ENCODE measurements at regions not wholly inside any gene's neighbourhood (a gene's known extent, or its start where the extent isn't known, plus 50 kb on each side); places are given as distances from the start of the nearest gene placed in this dataset.

DNA sequence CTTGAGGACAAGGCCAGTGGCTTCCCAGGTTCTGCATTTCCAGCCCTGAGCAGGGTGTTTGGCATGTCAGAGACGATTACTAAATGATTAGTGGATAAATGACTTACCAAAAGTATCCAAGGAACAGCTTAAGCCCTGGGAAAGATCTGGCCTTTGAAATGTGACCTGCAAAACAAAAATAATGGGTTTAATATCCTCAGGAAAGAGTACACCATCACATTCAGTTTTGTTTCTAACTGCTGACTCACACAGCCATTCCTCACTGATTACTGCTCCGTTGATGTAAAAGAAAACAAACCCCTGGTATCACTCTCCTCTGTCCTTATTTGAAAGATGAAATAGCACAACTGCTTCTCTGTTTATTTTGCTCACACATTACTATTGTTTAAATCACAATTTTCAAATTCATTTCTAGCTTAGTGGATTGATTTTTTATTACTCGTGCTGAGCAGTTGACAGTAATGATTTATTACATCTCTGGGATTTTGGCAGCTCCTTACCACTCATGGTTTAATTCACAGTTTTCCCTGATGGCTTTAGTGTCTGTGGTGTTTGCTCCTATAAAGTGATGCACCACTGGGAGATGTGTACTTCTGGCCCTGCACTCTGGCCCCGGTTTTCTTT lies 117.0 kb downstream of the CBLL2 start:
- H3K27ac ChIP-seq (ENCODE audit: low read depth, low read length) = no peak overlapping the region
- no peak overlapping the region for H3K27ac Mint-ChIP-seq
- H3K4me3 ChIP-seq (ENCODE audit: low read length) = no peak overlapping the region
- intact Hi-C loops (cut with micrococcal nuclease) = no loop called here
- H3K36me3 Mint-ChIP-seq = no peaks in the 10 kb centered on the region
- POLR2A ChIA-PET = no interaction called here
- H3K9me3 Mint-ChIP-seq = peaks cover 0 to 3% (median 0%) of the 10 kb centered on the region in 11 donors
- peaks cover 0 to 2% (median 0%) of the 10 kb centered on the region in 7 donors for H3K4me1 Mint-ChIP-seq
- no peak for DNase-seq
- H3K9me3 ChIP-seq (ENCODE audit: control insufficient read depth in 2 of 3, low read length in 3 of 3) = no peaks in the 10 kb centered on the region
- no peaks in the 10 kb centered on the region for H3K4me1 ChIP-seq (ENCODE audit: control insufficient read depth in 2 of 2, insufficient read depth in 2 of 2, low read length in 2 of 2)
- no peaks in the 10 kb centered on the region for H3K27me3 Mint-ChIP-seq
- no peak for ATAC-seq
- CTCF ChIA-PET = no interaction called here
- H3K36me3 ChIP-seq (ENCODE audit: control insufficient read depth in 2 of 3, insufficient read depth in 3 of 3, low read length in 3 of 3) = no peaks in the 10 kb centered on the region
- no peak overlapping the region for H3K4me3 Mint-ChIP-seq
- H3K27me3 ChIP-seq (ENCODE audit: control insufficient read depth in 2 of 2, insufficient read depth in 2 of 2, low read length in 2 of 2) = no peaks in the 10 kb centered on the region

DNA sequence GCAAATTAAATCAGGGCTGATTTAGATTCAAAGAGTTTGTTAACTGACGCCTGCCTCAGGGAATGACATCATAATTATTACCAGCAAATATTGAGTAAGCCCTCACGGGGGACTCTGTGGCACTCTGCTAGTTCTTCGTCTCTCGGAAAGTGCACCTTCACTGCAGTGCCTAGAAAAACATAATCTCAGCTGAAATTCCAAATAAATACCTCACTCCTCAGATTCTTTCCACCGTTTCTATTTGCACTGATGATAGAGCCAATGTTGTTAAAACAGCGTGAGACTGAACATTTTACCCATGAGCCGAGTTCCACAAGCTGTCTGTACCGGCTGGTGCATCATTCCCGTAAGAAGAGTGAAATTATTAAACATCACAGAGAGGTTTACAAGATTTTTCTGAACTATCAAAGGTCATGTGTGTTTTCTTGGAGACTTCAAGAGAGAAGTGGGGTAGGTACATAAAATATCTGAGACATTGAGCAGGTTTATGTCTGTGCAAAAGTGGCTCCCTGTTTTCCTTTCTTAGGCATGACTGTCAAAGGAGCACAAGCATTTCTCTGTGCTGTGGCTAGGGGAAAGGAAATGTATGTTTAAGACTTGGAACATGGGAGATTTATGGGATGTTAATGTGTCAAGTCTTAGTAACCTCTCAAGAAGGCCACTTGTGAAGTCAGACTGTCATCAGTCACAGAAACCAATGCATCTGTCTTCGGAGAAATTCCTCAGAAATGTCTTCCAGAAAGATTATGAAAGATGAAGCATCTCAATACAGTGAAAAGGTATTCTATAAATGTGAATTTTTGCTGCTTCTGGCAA lies 119.6 kb downstream of the CBLL2 start:
- Mint-ChIP-seq H3K27ac (no peak overlapping the region), H3K27me3 (no peaks in the 10 kb centered on the region), H3K4me3 (no peak overlapping the region), H3K4me1 (peaks cover 0 to 2% (median 0%) of the 10 kb centered on the region in 7 donors), H3K9me3 (peaks cover 0 to 3% (median 0%) of the 10 kb centered on the region in 11 donors), H3K36me3 (no peaks in the 10 kb centered on the region)
- ChIA-PET CTCF (no interaction called here), POLR2A (no interaction called here)
- H3K27me3 ChIP-seq (ENCODE audit: control insufficient read depth in 2 of 2, insufficient read depth in 2 of 2, low read length in 2 of 2) = no peaks in the 10 kb centered on the region
- ATAC-seq = no peak
- no peaks in the 10 kb centered on the region for H3K9me3 ChIP-seq (ENCODE audit: control insufficient read depth in 2 of 3, low read length in 3 of 3)
- H3K4me1 ChIP-seq (ENCODE audit: control insufficient read depth in 2 of 2, insufficient read depth in 2 of 2, low read length in 2 of 2) = no peaks in the 10 kb centered on the region
- intact Hi-C loops (cut with micrococcal nuclease) = no loop called here
- no peak overlapping the region for H3K4me3 ChIP-seq (ENCODE audit: low read length)
- no peak for DNase-seq
- no peak overlapping the region for H3K27ac ChIP-seq (ENCODE audit: low read depth, low read length)
- no peaks in the 10 kb centered on the region for H3K36me3 ChIP-seq (ENCODE audit: control insufficient read depth in 2 of 3, insufficient read depth in 3 of 3, low read length in 3 of 3)

DNA sequence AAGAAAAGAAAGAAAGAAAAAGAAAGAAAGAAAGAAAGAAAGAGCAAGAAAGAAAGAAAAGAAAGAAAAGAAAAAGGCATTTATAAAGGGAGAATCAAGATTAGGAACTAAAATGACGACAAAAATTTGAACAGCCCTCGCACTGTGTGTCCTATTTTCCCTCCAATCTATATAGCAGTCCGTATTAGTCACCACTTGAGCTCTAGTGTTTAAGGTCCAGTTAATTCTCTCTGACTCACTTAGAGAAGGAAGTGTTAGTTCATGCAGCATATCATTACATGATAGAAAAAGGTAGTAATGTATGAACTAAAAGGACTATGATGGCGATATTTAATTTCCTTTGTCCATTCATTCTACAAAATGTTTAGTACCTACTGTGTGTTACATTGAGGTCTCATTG lies 122.7 kb downstream of the CBLL2 start:
- no peak for DNase-seq
- H3K4me1 ChIP-seq (ENCODE audit: control insufficient read depth in 2 of 2, insufficient read depth in 2 of 2, low read length in 2 of 2) = no peaks in the 10 kb centered on the region
- Mint-ChIP-seq H3K27me3 (no peaks in the 10 kb centered on the region), H3K4me3 (no peak overlapping the region), H3K27ac (no peak overlapping the region), H3K4me1 (no peaks in the 10 kb centered on the region), H3K9me3 (no peaks in the 10 kb centered on the region), H3K36me3 (no peaks in the 10 kb centered on the region)
- H3K27me3 ChIP-seq (ENCODE audit: control insufficient read depth in 2 of 2, insufficient read depth in 2 of 2, low read length in 2 of 2) = no peaks in the 10 kb centered on the region
- no peaks in the 10 kb centered on the region for H3K36me3 ChIP-seq (ENCODE audit: control insufficient read depth in 2 of 3, insufficient read depth in 3 of 3, low read length in 3 of 3)
- ATAC-seq = no peak
- intact Hi-C loops (cut with micrococcal nuclease) = no loop called here
- H3K4me3 ChIP-seq (ENCODE audit: low read length) = no peak overlapping the region
- ChIA-PET CTCF (no interaction called here), POLR2A (no interaction called here)
- H3K27ac ChIP-seq (ENCODE audit: low read depth, low read length) = no peak overlapping the region
- H3K9me3 ChIP-seq (ENCODE audit: control insufficient read depth in 2 of 3, low read length in 3 of 3) = no peaks in the 10 kb centered on the region

DNA sequence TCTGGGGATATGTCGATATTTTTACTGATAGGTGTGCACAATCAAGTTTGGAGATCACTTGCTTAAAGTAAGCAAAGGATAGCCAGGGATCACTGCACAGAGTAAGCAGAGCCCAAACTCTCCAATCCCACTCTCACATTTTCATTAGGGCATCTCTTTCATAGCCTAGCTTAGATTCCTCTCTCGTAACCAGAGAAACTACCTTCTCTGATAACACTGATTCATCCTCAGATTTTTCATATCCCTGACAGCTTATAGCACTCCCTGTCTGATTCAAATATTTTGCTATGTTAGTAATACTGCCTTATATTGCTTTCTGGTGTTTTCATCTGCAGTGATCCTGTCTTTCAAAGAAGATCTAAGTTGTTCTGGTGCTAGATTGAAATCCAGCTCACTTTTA lies 123.7 kb downstream of the CBLL2 start:
- Mint-ChIP-seq H3K27me3 (no peaks in the 10 kb centered on the region), H3K27ac (no peak overlapping the region), H3K4me1 (no peaks in the 10 kb centered on the region), H3K4me3 (no peak overlapping the region), H3K36me3 (no peaks in the 10 kb centered on the region), H3K9me3 (no peaks in the 10 kb centered on the region)
- H3K27me3 ChIP-seq (ENCODE audit: control insufficient read depth in 2 of 2, insufficient read depth in 2 of 2, low read length in 2 of 2) = no peaks in the 10 kb centered on the region
- H3K27ac ChIP-seq (ENCODE audit: low read depth, low read length) = no peak overlapping the region
- H3K4me1 ChIP-seq (ENCODE audit: control insufficient read depth in 2 of 2, insufficient read depth in 2 of 2, low read length in 2 of 2) = no peaks in the 10 kb centered on the region
- no peaks in the 10 kb centered on the region for H3K36me3 ChIP-seq (ENCODE audit: control insufficient read depth in 2 of 3, insufficient read depth in 3 of 3, low read length in 3 of 3)
- POLR2A ChIA-PET = no interaction called here
- DNase-seq = no peak
- no peak overlapping the region for H3K4me3 ChIP-seq (ENCODE audit: low read length)
- intact Hi-C loops (cut with micrococcal nuclease) = no loop called here
- no peaks in the 10 kb centered on the region for H3K9me3 ChIP-seq (ENCODE audit: control insufficient read depth in 2 of 3, low read length in 3 of 3)
- CTCF ChIA-PET = no interaction called here
- no peak for ATAC-seq

DNA sequence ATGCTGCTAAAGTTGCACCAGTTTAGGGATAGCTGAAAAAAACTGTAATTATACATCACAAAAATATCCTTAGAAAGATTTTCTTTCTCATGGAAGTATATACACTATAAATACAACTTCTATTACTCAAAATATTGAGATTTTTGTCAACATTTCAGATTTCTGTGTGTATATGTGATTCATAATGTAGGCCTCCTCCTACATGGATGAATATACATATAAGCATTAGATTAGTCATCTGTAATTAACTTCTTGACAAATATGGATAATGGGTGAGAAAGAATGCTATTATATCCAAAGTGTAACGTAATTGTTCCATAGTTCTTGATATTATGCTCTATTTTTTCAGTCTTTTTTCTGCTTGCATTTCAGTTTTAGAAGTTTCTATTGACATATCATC lies 124.9 kb downstream of the CBLL2 start:
- no peak for DNase-seq
- H3K9me3 Mint-ChIP-seq = no peaks in the 10 kb centered on the region
- Histone ChIP-seq H3K27me3 (ENCODE audit: control insufficient read depth in 2 of 2, insufficient read depth in 2 of 2, low read length in 2 of 2) (no peaks in the 10 kb centered on the region), H3K9me3 (ENCODE audit: control insufficient read depth in 2 of 3, low read length in 3 of 3) (no peaks in the 10 kb centered on the region), H3K4me1 (ENCODE audit: control insufficient read depth in 2 of 2, insufficient read depth in 2 of 2, low read length in 2 of 2) (no peaks in the 10 kb centered on the region), H3K36me3 (ENCODE audit: control insufficient read depth in 2 of 3, insufficient read depth in 3 of 3, low read length in 3 of 3) (no peaks in the 10 kb centered on the region), H3K27ac (ENCODE audit: low read depth, low read length) (no peak overlapping the region), H3K4me3 (ENCODE audit: low read length) (no peak overlapping the region)
- no peaks in the 10 kb centered on the region for H3K4me1 Mint-ChIP-seq
- no peaks in the 10 kb centered on the region for H3K36me3 Mint-ChIP-seq
- ChIA-PET POLR2A (no interaction called here), CTCF (no interaction called here)
- H3K27ac Mint-ChIP-seq = no peak overlapping the region
- intact Hi-C loops (cut with micrococcal nuclease) = no loop called here
- H3K27me3 Mint-ChIP-seq = no peaks in the 10 kb centered on the region
- no peak overlapping the region for H3K4me3 Mint-ChIP-seq
- no peak for ATAC-seq

DNA sequence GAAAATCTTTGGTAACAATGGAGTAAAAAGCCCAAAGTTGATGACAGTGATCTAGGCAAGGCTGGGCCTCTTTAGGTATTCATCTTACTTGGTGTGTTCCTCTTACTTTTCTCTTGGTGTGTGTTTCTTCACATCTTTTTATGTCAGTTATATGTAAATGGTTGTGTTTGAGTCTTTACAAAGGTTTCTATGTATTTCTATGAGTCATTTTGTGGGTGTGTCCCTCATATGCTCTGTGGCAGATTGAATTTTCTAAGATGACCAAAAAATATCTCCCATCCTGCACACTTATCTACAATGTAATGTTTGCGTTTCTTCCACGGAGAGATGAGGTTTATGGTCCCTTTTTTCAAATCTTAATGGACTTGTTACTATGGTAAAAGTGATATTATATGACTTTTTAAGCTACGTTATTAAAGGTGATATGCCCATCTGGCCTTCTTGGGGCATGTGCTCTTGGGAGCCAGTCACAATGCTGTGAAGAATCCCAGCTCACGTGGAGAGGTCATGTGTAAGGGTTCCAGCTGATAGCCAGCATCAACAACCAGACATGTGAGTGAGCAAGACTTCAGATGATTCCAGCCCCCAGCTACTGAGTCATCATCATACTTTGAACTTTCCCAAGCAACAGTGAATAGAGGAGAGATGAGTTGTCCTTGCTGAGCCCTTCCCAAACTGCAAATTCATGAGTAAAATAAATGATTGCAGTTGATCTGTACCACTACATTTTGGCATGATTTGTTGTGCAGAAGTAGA lies 126.9 kb downstream of the CBLL2 start:
- H3K9me3 Mint-ChIP-seq = no peaks in the 10 kb centered on the region
- ChIA-PET POLR2A (no interaction called here), CTCF (no interaction called here)
- H3K4me1 ChIP-seq (ENCODE audit: control insufficient read depth in 2 of 2, insufficient read depth in 2 of 2, low read length in 2 of 2) = no peaks in the 10 kb centered on the region
- H3K4me1 Mint-ChIP-seq = no peaks in the 10 kb centered on the region
- H3K36me3 ChIP-seq (ENCODE audit: control insufficient read depth in 2 of 3, insufficient read depth in 3 of 3, low read length in 3 of 3) = no peaks in the 10 kb centered on the region
- H3K27ac Mint-ChIP-seq = no peak overlapping the region
- no peak overlapping the region for H3K4me3 ChIP-seq (ENCODE audit: low read length)
- H3K27me3 Mint-ChIP-seq = peaks cover 0 to 3% (median 0%) of the 10 kb centered on the region in 5 donors
- H3K27me3 ChIP-seq (ENCODE audit: control insufficient read depth in 2 of 2, insufficient read depth in 2 of 2, low read length in 2 of 2) = no peaks in the 10 kb centered on the region
- DNase-seq = no peak
- no peaks in the 10 kb centered on the region for H3K9me3 ChIP-seq (ENCODE audit: control insufficient read depth in 2 of 3, low read length in 3 of 3)
- intact Hi-C loops (cut with micrococcal nuclease) = no loop called here
- H3K36me3 Mint-ChIP-seq = no peaks in the 10 kb centered on the region
- no peak overlapping the region for H3K27ac ChIP-seq (ENCODE audit: low read depth, low read length)
- no peak overlapping the region for H3K4me3 Mint-ChIP-seq
- no peak for ATAC-seq

Data from naive thymus-derived CD4-positive, alpha-beta T cell (primary cell).